ENCODE measurements at regions not wholly inside any gene's neighbourhood (a gene's known extent, or its start where the extent isn't known, plus 50 kb on each side); places are given as distances from the start of the nearest gene placed in this dataset.

DNA sequence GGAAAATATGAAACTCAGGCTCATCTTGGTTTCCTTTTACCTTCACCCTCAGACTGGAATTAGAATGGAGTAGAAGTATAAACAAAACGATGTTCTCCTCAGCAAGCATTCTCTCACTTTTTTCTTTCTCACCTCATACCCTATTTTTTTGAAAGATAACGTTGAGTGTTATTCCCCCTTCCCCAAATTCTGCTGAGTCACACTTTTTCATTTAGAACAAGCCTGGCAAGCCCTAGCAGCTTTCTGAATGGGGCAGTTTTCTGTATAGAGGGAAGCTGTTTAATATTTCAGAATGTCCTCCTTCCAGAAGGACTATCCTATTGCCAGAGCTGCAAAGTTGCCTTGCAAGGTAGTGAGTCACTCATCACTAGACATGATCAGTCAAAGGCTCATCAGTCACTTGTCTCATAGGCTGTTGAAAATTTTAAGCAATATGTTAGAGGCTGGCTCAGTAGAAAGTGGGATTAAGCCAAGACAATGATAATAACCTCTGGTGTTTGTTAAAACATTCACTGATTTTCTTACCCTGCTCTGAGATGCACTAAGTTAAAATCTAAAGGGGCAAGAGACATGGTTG is 416.1 kb downstream of the RNF144A start:
- no peak for DNase-seq (ENCODE audit: low read depth)
- TF ChIP-seq, protein P1, sequence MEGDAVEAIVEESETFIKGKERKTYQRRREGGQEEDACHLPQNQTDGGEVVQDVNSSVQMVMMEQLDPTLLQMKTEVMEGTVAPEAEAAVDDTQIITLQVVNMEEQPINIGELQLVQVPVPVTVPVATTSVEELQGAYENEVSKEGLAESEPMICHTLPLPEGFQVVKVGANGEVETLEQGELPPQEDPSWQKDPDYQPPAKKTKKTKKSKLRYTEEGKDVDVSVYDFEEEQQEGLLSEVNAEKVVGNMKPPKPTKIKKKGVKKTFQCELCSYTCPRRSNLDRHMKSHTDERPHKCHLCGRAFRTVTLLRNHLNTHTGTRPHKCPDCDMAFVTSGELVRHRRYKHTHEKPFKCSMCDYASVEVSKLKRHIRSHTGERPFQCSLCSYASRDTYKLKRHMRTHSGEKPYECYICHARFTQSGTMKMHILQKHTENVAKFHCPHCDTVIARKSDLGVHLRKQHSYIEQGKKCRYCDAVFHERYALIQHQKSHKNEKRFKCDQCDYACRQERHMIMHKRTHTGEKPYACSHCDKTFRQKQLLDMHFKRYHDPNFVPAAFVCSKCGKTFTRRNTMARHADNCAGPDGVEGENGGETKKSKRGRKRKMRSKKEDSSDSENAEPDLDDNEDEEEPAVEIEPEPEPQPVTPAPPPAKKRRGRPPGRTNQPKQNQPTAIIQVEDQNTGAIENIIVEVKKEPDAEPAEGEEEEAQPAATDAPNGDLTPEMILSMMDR (conservative IDR thresholded peaks at IDR 0.05; ENCODE audit: control insufficient read depth, insufficient read depth, low read depth, low read length): no peak
- H3K4me3 ChIP-seq (ENCODE audit: control insufficient read depth, low read depth, low read length): no peak overlapping the region

DNA sequence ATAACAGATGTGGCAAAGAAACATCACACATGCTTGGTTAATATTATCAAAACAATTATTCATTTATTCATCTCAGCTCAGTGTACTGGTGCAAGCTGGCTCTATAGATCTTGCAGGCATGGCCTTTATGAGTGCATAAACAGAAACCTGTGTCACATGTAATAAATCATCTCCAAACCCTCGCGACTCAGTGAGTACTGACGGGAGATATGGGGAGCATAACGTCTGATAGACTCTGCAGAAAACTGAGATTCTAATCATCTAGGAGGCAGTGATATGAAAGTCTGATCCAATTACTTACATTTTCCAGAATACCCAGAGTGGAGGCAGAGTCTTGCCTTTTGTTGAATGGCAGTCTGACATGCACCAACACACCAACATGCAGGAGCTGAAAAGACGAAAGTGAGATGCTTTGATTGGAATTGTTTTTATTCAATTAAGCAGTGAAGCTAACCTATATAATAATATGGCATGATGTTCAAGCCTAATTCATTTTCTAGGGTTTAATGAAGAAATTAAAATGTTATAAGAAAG is 416.8 kb downstream of the RNF144A start:
- no peak for DNase-seq (ENCODE audit: low read depth)
- TF ChIP-seq, protein P1 (conservative IDR thresholded peaks at IDR 0.05; ENCODE audit: control insufficient read depth, insufficient read depth, low read depth, low read length): no peak

DNA sequence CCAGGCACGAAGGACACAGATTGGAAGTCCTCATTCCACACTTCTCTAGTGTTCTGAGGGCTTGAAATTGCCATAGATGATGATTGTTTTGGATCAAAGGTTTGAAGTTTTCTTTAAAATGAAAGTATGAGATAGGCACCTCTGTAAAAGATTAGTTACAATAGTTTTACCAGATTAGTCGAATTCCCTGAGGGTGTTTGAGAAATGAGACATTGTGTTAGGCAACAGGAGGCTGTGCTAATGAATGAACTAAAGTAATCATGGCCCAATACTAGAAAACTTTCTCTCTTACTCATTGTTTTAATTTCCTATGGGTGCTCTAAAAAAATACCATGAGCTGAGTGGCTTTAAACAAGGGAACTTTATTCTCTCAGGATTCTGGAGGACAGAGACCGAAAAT is 421.7 kb downstream of the RNF144A start:
- TF ChIP-seq, protein P1 (conservative IDR thresholded peaks at IDR 0.05; ENCODE audit: control insufficient read depth, insufficient read depth, low read depth, low read length): no peak
- DNase-seq (ENCODE audit: low read depth): no peak
- H3K4me3 ChIP-seq (ENCODE audit: control insufficient read depth, low read depth, low read length): no peak overlapping the region

More for the DNA sequence above, 416.8 kb downstream of the RNF144A start:
- H3K4me3 ChIP-seq (ENCODE audit: control insufficient read depth, low read depth, low read length): no peak overlapping the region

DNA sequence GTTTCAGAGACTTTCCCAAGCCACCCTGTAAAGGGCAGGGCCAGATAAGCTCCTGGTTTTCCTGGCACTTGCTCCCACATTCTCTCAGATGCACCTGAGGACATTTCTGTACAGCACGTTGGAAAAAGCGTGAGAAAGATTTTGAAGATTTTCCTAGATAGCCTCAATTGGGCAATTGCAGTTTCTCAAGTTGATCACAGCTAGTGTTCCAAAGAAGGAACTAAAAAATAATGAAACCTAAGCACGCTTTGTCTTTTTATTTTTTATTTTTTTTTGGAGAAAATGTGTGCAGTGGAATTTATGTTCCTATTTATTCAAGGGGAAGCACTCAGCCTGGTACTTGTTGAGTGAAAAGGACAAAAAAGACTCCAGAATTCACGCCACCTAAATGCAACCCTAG is 429.1 kb downstream of the RNF144A start:
- DNase-seq (ENCODE audit: low read depth): no peak
- no peak overlapping the region for H3K4me3 ChIP-seq (ENCODE audit: control insufficient read depth, low read depth, low read length)
- TF ChIP-seq, protein P1 (conservative IDR thresholded peaks at IDR 0.05; ENCODE audit: control insufficient read depth, insufficient read depth, low read depth, low read length): no peak

DNA sequence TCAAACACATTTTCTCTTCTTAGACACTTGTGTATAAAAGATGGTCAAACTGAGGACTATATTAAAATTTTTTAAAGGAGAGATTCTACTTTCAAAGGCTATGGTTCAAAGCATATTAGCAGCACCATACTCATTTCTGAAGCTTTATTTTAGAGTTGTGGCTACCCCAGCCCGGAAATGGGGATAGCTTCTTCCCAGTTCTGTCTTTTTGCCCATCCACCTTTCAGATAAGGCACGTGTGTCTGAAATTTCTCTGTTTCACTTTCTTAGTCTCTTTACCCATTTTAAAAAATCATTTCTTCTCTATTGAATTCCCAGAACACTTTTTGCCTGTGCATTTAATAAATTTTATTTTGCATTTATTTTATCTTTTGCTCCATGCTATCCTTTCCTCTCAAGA is 431.5 kb downstream of the RNF144A start:
- DNase-seq (ENCODE audit: low read depth): no peak
- H3K4me3 ChIP-seq (ENCODE audit: control insufficient read depth, low read depth, low read length): no peak overlapping the region
- TF ChIP-seq, protein P1 (conservative IDR thresholded peaks at IDR 0.05; ENCODE audit: control insufficient read depth, insufficient read depth, low read depth, low read length): no peak

DNA sequence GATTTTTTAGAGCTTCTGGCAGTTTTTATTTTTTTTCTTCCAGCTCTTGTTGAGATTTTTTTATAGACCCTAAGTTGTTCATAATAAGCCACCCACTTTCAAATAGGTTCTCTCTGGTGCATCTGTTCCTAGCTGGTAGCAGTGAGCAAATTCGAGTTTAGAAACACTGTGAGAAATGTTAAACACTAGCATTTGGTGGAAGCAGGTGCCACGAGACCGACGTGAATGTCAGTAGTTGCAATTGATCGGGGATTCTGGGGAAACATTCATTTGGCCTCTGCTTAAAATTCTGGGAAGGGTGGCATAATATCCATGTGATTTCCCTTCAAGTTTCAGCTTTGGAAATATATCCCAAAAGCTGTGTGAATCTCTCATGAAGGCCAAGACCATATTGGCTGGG is 435.0 kb downstream of the RNF144A start:
- no peak for DNase-seq (ENCODE audit: low read depth)
- H3K4me3 ChIP-seq (ENCODE audit: control insufficient read depth, low read depth, low read length): no peak overlapping the region
- TF ChIP-seq, protein P1 (conservative IDR thresholded peaks at IDR 0.05; ENCODE audit: control insufficient read depth, insufficient read depth, low read depth, low read length): no peak

Data from fibroblast of mammary gland (primary cell).